Keratinocyte (primary cell): ENCODE measurements at regions not wholly inside any gene's neighbourhood (a gene's known extent, or its start where the extent isn't known, plus 50 kb on each side); places are given as distances from the start of the nearest gene placed in this dataset.

ENCODE experiments used
- DNase-seq: peaks from one replicate; pipeline ENCODE4 v3.0.0-alpha.2; 2011; ENCODE audit warnings: low read depth, missing footprints, low spot score
- FAIRE-seq: peaks from 2 replicates; lab custom pipeline; 2011; peaks lifted over from hg19 to GRCh38; lab: Jason Lieb, UNC
- H2AFZ ChIP-seq: 2 replicates; pipeline ENCODE4 v1.6.0; 2012; ENCODE audit warnings: low read length, control low read depth, inconsistent platforms; ENCODE audit not compliant: control insufficient read depth
- H3K27ac ChIP-seq: 2 replicates; pipeline ENCODE4 v1.5.1; 2011; ENCODE audit warnings: low read length; ENCODE audit not compliant: control insufficient read depth, insufficient read depth
- H3K27me3 ChIP-seq: 3 replicates; pipeline ENCODE4 v1.6.0; 2011; ENCODE audit warnings: low read length; ENCODE audit not compliant: control insufficient read depth, insufficient read depth; ENCODE audit errors: extremely low read depth
- H3K36me3 ChIP-seq, 2 experiments: 2 replicates in 1 of 2; 3 replicates in 1 of 2; pipeline ENCODE4 v1.5.1; 2011; ENCODE audit warnings: low read length in 2 of 2, mild to moderate bottlenecking in 1 of 2; ENCODE audit not compliant: control insufficient read depth in 2 of 2, insufficient read depth in 2 of 2; ENCODE audit errors: extremely low read depth in 1 of 2
- H3K4me1 ChIP-seq: 3 replicates; pipeline ENCODE4 v1.5.1; 2011; ENCODE audit warnings: low read length; ENCODE audit not compliant: control insufficient read depth, insufficient read depth; ENCODE audit errors: extremely low read depth
- H3K4me2 ChIP-seq: 3 replicates; pipeline ENCODE4 v1.6.0; 2011; ENCODE audit warnings: low read depth, low read length; ENCODE audit not compliant: control insufficient read depth, insufficient read depth; ENCODE audit errors: extremely low read depth
- H3K4me3 ChIP-seq, 3 experiments: fragments of 200-600 bp in 1 of 3; sonication (generic) in 1 of 3; 2 replicates in 2 of 3; 3 replicates in 1 of 3; pipeline ENCODE4 v1.5.1; 2011 to 2016; ENCODE audit warnings: low read length in 3 of 3, mild to moderate bottlenecking in 3 of 3, control low read depth in 2 of 3, inconsistent platforms in 1 of 3, low read depth in 1 of 3, mixed read lengths in 1 of 3, mixed run types in 1 of 3, moderate library complexity in 1 of 3; ENCODE audit not compliant: control insufficient read depth in 2 of 3, insufficient read depth in 2 of 3; ENCODE audit errors: extremely low read depth in 1 of 3
- H3K79me2 ChIP-seq: 2 replicates; pipeline ENCODE4 v1.6.0; 2012; ENCODE audit warnings: low read length; ENCODE audit not compliant: control insufficient read depth, insufficient read depth
- H3K9ac ChIP-seq: 3 replicates; pipeline ENCODE4 v1.6.0; 2011; ENCODE audit warnings: low read length; ENCODE audit not compliant: control insufficient read depth, insufficient read depth; ENCODE audit errors: extremely low read depth
- H3K9me1 ChIP-seq: 3 replicates; pipeline ENCODE4 v1.6.0; 2011; ENCODE audit warnings: low read length; ENCODE audit not compliant: control insufficient read depth, insufficient read depth; ENCODE audit errors: extremely low read depth
- H3K9me3 ChIP-seq: 2 replicates; pipeline ENCODE4 v1.5.1; 2012; ENCODE audit warnings: low read depth, low read length; ENCODE audit not compliant: control insufficient read depth
- H4K20me1 ChIP-seq: 3 replicates; pipeline ENCODE4 v1.6.0; 2011; ENCODE audit warnings: low read length; ENCODE audit not compliant: control insufficient read depth, insufficient read depth; ENCODE audit errors: extremely low read depth
- CTCF ChIP-seq, 3 experiments: IDR thresholded peaks in 1 of 3; conservative IDR thresholded peaks in 1 of 3; optimal IDR thresholded peaks in 1 of 3; 2 replicates in 2 of 3; 3 replicates in 1 of 3; pipeline versions ENCODE3 to v1.5.1; 2011; ENCODE audit warnings: low read length in 3 of 3, mild to moderate bottlenecking in 3 of 3, moderate library complexity in 2 of 3, control low read depth in 1 of 3, inconsistent platforms in 1 of 3; ENCODE audit not compliant: insufficient read depth in 2 of 3; ENCODE audit errors: extremely low read depth in 1 of 3
- EZH2 ChIP-seq: IDR thresholded peaks from one replicate; pipeline ENCODE4 v1.6.1; 2012; ENCODE audit warnings: inconsistent platforms, mild to moderate bottlenecking, low read length, moderate library complexity
- dilution Hi-C: fragments of 300-500 bp; cut with MboI; formaldehyde crosslinking; loops from one replicate; pipeline ENCODE4 v1.7.0; 2020; ENCODE audit warnings: low sequenced_read_pairs; ENCODE audit not compliant: extremely low pct_ligation_motif_present

GRCh38 chr13:107753291-107753690 is 462.0 kb downstream of the LIG4 start:
- Histone ChIP-seq H3K79me2 (no peaks in the 10 kb centered on the region), H3K27me3 (no peaks in the 10 kb centered on the region), H3K27ac (no peak overlapping the region), H4K20me1 (no peaks in the 10 kb centered on the region), H3K9ac (no peak overlapping the region), H3K4me3 (no peak overlapping the region), H3K4me1 (no peaks in the 10 kb centered on the region), H3K9me3 (no peaks in the 10 kb centered on the region), H2AFZ (no peak overlapping the region), H3K4me2 (no peak overlapping the region), H3K36me3 (no peaks in the 10 kb centered on the region), H3K9me1 (no peaks in the 10 kb centered on the region)
- no peak for TF ChIP-seq CTCF (optimal IDR thresholded peaks at IDR 0.05 in 1 of 3, IDR thresholded peaks at IDR 0.05 in 1 of 3, conservative IDR thresholded peaks at IDR 0.05 in 1 of 3; ENCODE audit: extremely low read depth in 1 of 3, insufficient read depth in 2 of 3, low read length in 3 of 3)
- no peak for TF ChIP-seq EZH2
- FAIRE-seq (no peak), DNase-seq (no peak)
- dilution Hi-C loops = no loop called here

DNA sequence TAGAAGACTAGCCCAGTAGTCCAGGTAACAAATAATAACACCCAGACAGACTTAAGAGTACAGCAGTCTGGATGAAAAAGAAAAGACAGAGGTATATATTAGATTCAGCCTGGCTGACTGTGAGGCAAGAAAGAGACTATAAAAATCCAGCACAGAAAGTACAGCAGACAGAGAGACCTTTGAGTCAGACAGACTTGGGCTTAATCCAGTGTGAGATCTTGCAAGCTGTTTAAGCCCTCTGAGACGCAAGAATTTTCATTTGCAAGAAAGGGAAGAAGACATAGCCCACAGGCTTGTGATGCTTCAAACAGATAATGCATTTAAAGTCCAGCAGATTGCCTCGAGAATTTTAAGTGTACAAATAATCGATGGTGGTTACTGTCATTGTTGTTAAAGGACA is 471.4 kb downstream of the LIG4 start:
- Histone ChIP-seq H3K4me2 (no peak overlapping the region), H3K36me3 (no peaks in the 10 kb centered on the region), H3K79me2 (no peaks in the 10 kb centered on the region), H3K4me3 (no peak overlapping the region), H2AFZ (no peak overlapping the region), H3K27me3 (no peaks in the 10 kb centered on the region), H3K9me3 (no peaks in the 10 kb centered on the region), H3K4me1 (no peaks in the 10 kb centered on the region), H3K27ac (no peak overlapping the region), H3K9ac (no peak overlapping the region), H4K20me1 (no peaks in the 10 kb centered on the region), H3K9me1 (no peaks in the 10 kb centered on the region)
- dilution Hi-C loops = no loop called here
- DNase-seq (no peak), FAIRE-seq (no peak)
- TF ChIP-seq CTCF (optimal IDR thresholded peaks at IDR 0.05 in 1 of 3, IDR thresholded peaks at IDR 0.05 in 1 of 3, conservative IDR thresholded peaks at IDR 0.05 in 1 of 3; ENCODE audit: extremely low read depth in 1 of 3, insufficient read depth in 2 of 3, low read length in 3 of 3) (no peak), EZH2 (no peak)
